DMS53 treated with DMSO at 0.1 percent for 48 hours (cell line): ENCODE measurements at regions not wholly inside any gene's neighbourhood (a gene's known extent, or its start where the extent isn't known, plus 50 kb on each side); places are given as distances from the start of the nearest gene placed in this dataset.
"Not testable (repeated sequence)": the region's sequence is repeated elsewhere in the genome, so short reads cannot be mapped to it uniquely, and the experiment has no call there.

Experiments
- DNase-seq: peaks from one replicate; lab custom pipeline; 2025; ENCODE audit not compliant: unreplicated experiment; lab: John Stamatoyannopoulos, UW

DNA sequence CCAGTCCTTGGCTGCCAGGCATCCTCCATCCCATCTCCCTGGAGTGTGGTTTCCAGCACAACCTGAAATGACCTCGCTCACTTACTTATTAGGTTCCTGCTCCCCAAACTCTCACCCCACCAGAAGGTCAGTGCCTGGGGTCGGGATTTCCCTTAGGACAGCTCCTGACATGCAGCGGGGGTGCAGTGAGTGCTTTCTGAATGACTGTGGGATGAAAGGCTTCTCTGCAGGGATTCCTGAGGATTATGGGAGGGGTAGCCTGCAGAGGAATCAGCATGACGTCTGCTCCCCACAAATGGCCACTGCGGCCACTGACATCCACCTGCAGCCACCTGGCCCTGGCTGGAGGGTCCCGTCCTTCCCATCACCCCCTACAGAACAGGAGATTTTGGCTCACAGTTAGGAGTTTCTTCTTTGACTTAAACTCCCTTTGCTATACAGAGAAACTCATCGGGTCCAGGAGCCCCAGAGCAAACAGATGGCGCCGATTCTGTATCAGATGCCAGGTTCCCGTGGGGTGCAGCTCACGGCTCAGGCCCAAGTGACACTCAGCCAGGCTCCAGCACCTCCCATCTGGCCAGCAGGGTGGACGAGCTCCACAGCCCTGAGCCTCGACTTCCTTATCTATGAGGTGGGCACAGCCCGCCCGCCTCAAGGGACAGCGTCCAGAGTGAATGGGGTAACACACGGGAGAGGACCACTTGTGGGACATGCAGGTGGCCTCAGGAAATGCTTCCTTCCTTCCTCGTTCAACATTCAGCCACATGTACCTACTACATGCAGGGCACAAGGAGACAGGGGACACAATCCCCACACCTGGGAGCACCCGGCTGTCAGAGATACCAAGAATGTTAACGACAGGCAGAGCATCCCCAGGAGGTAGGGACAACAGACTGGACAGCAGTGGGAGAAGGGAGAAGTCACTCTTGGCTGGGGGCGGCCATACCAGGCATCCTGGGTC lies 69.8 kb downstream of the RMI2 start:
- DNase-seq, result no peak

DNA sequence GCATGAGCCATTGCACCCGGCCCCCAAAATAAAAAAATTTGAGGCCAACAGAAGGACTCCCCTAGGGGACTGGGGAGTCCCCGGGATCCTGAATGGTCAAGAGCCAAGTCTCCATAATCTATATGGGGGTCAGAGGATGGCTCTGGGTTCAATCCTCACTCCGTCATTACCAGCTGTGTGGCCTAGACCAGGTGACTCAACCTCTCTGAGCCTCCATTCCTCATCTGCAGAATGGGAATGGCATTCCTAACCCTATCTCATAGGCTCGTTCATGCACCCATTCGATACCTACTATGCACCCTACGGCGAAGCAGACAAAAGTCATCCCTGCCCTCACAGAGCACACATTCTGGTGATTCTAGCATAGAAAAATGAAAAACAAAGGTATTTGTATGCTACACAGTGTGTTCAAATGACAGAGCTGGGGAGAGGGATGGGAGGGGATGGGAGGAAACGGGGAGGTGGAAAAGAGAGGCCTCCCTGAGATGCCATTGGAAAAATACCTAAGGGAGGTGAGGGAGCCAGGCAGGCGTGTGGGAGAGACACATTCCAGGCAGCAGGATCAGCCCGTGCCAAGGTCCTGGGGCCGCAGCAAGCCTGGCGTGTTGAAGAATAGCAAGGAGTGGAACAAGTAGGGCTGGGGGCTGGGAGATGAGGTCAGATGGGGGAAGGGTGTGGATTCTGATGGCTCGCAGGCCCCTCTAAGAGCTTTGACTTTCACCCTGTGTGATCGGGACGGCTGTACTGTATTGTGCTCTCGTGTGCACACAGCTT lies 71.2 kb downstream of the RMI2 start:
- DNase-seq, result no peak

DNA sequence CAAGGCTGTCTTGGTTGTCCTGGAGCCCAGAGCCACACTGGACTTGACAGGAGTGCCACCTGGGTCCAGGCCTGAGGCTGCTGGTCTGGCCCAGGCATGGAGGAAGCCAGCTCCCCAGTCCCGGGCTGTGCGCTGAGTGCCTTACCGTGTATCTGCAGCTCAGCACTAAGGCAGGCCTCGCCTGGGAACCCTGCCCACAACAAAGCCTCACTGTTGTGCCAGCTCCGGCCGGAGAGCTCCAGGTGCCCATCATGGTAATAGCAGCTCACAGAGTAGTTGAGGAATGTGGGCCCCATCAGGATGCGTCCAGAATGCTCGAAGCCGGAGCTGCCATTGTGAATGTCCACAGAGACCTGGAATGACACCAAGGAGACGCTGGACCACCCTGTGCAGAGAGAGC lies 72.2 kb downstream of the RMI2 start:
- no peak for DNase-seq

DNA sequence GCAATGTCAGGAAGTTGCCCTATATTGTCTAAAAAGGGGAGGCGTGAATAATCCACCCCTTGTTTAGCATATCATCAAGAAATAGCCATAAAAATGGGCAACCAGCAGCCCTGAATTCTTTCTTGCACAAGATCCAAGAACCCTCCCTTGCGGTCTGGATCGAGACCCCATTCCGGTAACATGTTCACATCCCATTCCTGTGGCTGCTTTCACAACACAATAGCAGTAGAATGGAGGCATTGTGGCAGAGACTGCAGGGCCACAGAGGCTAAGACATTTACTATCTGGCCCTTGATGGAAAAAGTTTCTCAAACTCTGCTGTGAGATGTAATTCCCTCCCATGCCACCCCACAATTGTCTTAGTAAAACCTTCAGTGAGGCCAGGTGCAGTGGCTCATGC lies 73.2 kb downstream of the RMI2 start:
- no peak for DNase-seq

DNA sequence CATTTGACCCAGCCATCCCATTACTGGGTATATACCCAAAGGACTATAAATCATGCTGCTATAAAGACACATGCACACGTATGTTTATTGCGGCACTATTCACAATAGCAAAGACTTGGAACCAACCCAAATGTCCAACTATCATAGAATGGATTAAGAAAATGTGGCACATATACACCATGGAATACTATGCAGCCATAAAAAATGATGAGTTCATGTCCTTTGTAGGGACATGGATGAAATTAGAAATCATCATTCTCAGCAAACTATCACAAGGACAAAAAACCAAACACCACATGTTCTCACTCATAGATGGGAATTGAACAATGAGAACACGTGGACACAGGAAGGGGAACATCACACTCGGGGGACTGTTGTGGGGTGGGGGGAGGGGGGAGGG lies 74.8 kb downstream of the RMI2 start:
- not testable (repeated sequence) for DNase-seq

DNA sequence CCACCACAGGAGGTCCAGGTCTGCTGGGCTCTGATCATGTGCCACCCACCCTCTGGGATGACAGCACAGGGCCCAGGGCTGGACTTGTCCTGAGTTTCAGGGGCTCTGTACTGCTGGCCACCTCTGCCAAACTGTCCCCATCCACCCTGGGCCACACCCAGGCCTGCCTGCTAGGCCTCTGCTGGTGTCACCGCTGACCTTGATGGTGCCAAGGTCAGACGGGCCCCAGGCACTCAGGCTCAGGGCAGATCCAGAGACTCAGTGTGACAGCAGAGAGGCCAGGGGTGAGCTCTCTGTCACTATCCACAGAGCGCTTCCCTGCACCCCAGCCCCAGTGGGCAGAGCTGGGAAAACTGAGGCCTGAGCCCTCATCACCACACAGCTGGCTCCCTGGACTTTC lies 75.6 kb downstream of the RMI2 start:
- DNase-seq, result no peak

DNA sequence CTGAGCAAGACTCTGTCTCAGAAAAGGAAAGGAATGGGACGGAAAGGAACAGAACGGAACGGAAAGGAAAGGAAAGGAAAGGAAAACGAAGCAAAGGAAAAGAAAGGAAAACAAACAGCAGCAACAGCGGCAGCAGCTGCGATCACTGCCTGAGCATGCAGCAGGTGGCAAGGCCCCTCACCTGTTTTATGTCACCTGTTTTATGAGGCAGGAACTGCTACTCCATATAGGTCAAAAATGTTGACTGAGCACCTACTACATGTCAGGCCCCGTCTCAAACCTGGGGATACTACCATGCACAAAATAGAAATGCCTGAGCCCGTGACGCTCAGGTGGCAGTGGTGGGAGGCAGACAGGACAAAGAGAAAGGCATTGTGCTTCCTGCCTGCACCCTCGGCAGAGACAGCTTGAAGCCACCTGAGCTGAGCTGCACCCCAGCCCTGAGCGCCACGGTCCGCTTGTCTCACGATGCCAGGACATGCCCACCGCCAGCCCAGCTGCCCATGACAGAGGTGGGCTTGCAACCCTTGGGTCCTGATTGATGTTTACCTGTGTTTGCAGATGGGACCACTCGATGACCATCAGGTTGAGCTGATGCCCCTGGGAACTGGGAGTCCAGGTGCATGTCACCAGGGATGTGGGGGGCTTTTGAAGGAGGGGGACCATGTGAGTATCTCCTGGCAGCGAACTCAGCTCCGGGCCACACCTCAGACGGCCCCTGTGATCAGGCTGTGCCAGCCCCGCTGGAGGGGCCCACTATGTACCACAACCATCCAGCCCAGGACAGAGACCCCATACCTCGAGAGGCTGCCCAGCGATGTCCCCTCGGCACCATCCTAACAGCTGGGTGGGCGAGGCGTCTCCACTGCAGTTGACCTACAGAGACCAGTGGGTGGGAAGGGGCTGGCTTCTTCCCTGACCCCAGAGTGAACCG lies 77.4 kb downstream of the RMI2 start:
- no peak for DNase-seq

DNA sequence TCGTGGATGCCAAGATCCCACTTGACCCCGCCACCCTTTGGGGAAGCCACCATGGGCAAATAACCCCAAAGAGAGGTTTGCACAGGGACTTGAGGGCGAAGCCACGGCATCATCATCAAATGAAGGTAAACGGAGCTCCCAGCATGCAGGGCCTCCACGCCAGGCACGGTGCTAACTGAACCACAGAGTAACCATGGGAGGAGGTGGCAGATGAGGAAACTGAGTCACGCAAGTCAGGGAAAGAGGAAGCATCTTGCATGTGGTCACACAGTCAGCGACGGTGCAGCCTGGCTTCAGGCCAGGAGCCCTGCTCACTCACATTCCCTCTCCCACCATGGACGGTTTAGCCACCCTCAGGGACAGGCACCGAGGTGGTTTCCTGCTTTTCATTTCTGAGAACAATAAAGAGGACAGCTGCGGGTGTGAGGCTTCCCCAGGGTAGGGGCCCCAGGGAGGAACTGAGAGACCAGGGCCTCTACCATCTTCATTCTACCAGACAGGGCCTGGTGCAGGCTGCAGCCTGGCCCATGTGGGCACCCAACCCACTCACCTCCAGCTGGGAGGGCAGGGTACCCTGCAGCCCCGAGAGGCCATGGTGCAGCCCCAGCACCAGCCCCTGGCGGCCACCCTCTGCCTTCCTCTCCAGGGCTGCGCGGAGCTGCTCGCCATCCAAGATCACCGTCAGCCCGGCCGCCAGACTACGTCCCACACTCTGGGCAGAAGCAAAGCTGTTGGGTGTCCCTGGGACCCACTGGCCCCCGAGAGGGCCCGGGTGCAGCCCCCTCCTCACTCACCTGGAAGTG lies 78.3 kb downstream of the RMI2 start:
- DNase-seq, result no peak

DNA sequence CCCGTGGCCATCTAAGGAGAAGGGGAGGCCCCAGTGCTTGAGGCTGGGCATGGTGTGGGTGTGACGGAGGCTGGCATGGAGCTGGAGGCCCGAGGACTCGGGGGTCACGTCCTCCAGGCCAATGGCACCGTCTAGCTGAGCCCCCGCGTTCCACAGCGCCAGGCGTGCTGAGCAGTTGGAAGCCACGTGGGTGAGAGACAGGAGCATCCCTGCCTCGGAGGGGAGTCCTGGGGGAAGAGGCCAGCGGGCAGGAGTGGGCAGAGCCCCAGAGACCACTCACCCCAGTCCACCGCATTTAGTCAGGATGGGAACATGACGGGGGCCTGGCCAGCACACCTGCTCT lies 78.8 kb downstream of the RMI2 start:
- no peak for DNase-seq

DNA sequence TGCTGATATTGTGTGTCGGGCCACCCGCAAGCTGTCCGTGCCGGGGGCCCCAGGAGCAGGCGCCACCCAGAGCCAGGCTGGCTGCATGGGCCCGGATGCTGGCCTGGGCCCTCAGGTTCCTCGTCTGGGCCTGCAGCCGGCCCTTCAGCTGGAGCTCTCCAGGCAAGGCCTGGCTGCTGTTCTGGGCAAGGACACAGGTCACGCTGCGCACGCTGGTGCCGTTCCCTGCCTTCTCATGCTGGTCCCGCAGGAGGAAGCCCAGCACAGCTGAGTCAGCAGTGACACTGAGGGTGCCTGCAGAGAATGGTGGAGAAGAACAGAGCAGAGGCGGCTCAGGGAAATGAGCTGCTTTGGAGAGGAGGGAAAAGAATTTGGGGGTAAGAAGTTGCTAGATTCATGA lies 79.9 kb downstream of the RMI2 start:
- no peak for DNase-seq

DNA sequence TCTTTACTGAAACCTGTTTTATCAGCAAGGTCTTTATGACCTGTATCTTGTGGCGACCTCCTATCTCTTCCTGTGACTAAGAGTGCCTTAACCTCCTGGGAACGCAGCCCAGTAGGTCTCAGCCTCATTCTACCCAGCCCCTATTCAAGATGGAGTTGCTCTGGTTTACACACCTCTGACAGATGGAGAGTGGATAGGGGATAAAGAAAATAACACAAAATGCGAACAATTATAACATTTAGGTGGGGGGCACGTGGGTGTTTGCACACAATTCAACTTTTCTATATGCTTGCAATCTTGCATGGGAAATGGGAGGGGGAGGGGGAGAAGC lies 83.3 kb downstream of the RMI2 start:
- no peak for DNase-seq

DNA sequence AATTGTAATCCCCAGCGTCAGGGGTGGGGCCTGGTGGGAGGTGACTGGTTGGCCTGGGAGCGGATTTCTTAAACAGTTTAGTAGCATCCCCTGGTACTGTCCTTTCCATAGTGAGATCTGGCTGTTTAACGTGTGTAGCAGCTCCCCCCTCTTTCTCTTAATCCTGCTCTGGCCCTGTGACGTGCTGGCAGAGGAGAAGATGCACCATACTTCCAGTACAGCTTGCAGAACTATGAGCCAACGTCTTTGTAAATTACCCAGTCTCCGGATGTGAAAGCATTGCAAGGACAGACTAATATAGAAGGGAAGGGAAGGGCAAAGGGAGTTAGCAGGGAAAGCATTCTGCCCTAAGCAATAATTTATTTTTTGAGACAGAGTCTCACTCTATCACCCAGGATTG lies 83.9 kb downstream of the RMI2 start:
- DNase-seq, result no peak

DNA sequence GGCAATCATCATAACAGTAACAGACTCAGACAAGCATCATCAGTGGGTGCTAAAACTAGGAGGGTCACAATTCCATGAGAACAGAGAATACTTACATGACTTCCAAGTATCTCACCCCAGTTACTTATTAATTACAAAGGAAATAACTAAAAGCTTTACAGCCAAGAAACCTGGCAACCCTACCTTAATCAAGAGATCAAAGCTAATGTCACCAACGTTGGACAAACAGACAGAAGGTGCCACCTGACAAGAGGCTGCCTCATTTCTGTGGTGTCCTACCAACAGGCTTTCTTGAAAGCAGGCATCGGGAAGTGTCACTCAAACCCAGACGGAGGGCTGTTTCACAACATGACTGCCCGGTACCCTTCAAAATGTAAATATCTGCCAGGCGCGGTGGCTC lies 84.6 kb downstream of the RMI2 start:
- DNase-seq, result no peak

DNA sequence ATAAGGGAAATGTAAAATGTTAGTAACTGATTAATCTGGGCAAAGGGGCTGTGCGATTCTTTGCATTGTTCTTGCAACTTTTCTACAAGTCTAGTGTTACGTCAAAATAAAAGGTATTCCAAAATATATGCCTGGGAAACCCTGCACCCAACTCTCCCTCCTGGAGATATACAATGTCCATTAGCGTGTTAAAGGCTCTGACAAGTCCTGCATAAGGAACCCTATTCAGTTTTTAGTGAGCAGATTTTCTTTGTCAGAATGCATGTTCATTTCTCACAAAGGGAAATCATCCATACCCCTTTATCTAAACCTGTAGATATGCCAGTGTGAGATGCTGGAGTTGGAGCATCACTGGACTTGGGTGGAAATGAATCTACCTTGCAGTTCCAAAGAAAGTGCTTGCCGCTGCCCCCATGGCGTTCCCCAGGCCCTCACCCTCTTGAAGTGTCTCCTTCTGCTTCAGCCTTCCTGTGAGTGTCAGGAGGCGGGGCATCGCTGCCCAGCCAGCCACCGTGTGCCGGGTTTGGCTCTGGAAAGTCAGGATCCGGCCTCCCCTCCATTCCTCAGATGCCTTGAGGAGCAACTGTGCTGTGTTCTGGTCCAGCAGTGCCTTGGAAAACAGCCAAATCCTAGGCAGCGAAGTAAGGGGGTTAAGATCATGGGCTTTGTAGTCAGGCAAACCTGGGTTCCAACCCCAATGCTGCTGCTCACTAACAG lies 85.5 kb downstream of the RMI2 start:
- DNase-seq, result no peak

DNA sequence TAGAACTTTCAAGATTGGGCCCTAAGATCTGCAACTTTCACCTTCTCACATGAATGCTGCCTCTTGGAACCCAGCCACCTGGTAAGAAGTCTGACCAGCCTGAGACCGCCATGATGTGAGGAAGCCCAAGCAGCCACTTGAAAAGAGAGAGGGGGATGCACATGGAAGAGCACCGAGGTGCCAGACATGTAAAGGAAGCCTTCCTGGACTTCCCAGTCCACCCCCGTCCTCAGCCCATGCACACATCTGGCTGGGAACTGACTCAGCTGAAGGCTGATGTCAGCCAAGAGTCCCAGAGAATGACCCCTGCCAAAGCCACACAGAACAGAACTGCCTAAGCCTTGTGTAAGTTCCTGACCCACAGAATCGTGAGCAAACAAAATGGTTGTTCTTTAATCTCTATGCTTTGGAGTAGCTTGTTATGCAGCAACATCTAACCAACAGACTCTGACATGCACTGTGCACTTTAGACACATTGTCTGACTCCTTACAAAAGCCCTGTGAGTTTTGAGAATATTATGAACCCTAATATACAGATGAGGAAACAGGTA lies 86.7 kb downstream of the RMI2 start:
- no peak for DNase-seq

DNA sequence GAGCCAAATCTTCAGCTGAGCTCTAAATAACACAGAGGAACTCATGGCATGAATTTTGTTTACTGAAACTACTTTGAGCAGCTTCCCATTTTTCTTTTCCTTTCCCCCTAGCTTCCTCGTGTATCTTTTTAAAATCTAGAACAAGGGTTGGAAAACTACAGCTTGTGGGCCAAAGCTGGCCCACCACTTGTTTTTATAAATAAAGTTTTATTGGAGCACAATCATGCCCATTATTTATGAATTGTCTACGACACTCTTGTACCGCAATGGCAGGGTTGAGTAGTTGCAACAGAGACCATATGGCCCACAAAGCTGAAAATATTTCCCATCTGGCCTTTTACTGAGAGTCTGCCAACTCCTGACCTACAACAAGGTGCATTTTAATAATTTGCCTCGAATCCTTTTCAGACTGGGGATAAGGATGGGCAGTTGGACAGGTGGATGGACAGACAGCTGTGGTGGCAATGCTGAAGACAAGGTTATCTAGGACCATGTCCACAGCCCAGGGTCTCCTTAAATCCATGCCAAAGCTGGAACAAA lies 87.7 kb downstream of the RMI2 start:
- no peak for DNase-seq

DNA sequence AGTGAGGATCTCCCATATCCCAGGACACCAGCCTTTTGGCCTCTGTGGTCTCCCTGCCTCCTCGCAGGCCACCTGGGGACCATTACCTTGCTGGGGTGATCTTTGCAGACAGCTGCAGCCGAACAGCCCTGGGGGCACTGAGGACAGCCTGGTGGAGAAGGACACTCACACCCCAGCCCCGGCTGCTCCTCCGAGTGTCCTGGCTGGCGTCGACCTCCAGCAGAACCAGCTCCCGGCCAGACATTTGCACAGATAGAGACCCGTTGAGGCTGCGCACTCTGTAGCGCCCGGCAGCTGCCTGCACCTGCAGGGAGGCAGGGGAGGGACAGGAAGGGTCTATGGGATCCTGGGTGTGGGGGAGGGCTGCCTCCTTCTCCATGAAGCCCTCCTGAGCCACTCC lies 90.3 kb downstream of the RMI2 start:
- DNase-seq, result no peak

DNA sequence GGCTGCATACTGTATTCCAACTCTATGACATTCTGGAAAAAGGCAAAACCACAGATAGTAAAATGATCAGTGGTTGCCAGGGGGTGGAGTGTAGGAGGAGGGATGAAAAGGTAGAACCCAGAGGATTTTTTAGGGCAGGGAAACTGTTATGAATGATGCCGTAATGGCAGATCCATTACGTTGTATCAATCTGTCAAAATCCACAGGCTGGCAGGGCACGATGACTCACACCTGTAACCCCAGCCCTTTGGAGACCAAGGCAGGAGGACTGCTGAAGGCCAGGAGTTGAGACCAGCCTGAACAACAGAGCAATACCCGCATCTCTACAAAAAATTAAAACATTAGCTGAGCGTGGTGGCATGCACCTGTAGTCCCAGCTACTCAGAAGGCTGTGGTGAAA lies 91.8 kb downstream of the RMI2 start:
- no peak for DNase-seq
